LNCaP clone FGC (cell line): ENCODE measurements at regions not wholly inside any gene's neighbourhood (a gene's known extent, or its start where the extent isn't known, plus 50 kb on each side); places are given as distances from the start of the nearest gene placed in this dataset.

Experiments used
- DNase-seq: peaks from one replicate; pipeline ENCODE4 v3.0.0-alpha.2; 2011; ENCODE audit warnings: low read depth
- H3K4me3 ChIP-seq: 2 replicates; pipeline ENCODE4 v1.5.1; 2011; ENCODE audit warnings: mild to moderate bottlenecking, low read depth, low read length, control low read depth
- CTCF ChIP-seq: IDR thresholded peaks from 2 replicates; pipeline ENCODE4 v1.5.1; 2012; ENCODE audit warnings: mild to moderate bottlenecking; ENCODE audit not compliant: control insufficient read depth, insufficient read depth; ENCODE audit errors: extremely low read depth

DNA sequence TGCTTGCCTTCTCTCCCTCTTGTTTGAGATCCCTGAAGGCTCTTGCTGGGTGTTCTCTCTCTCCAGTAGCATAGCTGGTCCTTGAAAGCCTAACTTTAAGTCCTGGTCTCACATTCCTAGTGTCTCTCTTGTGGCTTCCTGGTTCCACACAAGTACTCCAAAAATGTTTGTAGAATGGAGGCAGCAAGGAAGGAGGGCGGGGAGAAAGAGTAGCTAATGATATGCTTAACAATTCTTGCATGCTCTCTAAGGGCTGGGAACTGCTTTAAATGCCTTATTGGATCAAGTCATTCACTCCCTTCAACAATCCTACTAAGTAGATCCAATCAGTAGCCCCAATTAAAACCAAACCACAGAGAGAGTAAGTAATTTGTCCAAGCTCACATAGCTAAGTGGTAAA lies 357.3 kb downstream of the KLF5 start:
- TF ChIP-seq CTCF = no peak
- H3K4me3 ChIP-seq = no peak overlapping the region
- no peak for DNase-seq

- DNase-seq = no peak
- no peak overlapping the region for H3K4me3 ChIP-seq
- no peak for TF ChIP-seq CTCF
Measured at GRCh38 chr13:73413656-73414055, 354.9 kb downstream of the KLF5 start.

- TF ChIP-seq CTCF = no peak
- no peak for DNase-seq
- no peak overlapping the region for H3K4me3 ChIP-seq
Measured at GRCh38 chr13:73412933-73413332, 354.1 kb downstream of the KLF5 start.

DNA sequence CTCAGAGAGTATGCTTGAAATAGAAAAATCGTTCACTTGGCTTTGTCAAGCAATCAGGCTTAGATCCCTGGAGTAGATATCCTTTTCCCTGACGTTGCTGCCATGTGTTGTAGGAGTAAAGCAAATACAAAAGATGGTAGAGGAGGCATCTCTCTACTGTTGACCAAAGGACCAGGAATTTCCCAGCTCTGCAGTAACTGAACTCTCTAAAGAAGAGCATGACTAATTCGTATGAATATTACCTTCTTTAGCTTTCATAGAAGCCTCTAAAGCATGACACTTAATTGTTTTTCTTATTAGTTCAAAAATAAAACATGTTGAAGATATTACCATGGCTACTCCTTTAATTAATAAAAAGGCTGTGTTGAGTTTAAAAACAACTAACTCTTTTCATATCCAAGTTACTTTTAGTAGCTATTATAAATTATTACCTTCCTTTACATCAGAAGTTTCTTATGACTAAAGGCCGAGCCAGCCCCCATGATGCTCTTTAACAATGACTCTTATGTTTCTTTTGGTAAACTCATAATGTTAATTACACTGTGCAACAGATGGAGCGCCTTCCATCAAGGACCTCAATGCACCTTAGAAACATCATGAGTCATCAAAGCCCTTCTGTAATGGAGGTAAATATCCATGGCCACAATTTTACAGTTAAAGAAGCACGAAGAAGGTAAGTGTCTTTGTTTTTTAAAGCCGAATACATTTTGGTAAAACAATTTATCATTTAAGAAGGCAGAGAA lies 352.4 kb downstream of the KLF5 start:
- H3K4me3 ChIP-seq = no peak overlapping the region
- no peak for TF ChIP-seq CTCF
- DNase-seq = no peak

DNA sequence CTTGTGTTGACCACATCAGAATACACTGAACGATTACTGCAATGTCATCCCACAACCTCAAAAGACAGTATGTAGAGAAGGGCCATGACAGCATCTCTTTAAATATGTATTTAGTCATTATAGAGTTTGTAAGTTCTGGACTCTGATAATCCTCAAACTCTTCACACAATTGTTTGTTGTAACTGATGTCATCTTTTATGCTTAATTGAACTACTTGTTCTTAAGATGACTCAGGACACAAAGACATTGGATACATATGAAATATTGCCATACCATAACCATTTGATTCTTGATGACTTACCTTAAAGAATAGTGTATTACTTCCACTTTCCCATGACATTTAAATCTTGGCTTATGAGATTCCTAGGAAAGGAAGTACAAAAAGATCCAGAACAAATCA lies 347.6 kb downstream of the KLF5 start:
- DNase-seq = no peak
- no peak for TF ChIP-seq CTCF
- no peak overlapping the region for H3K4me3 ChIP-seq

DNA sequence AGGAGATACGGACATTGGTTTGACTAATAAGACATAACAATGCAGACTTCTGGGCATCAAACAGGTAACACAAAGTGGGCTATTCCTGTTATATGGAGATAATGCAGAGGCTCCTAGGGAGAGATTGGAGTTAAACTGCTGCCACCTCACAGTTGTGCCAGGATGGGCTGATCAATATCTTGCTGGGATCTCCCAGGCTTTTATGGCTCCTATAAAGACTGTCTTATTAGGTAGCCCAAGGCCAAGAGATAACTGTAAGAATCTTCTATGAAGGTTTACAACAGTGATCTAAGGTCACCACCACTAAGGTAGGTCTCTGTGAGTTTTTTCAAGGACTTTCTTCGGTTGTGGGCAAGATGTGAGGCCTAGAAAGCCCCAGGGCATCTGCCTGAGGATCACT lies 345.8 kb downstream of the KLF5 start:
- DNase-seq = no peak
- no peak for TF ChIP-seq CTCF
- no peak overlapping the region for H3K4me3 ChIP-seq

- no peak overlapping the region for H3K4me3 ChIP-seq
- no peak for DNase-seq
- no peak for TF ChIP-seq CTCF
Measured at GRCh38 chr13:73403355-73404120, 344.7 kb downstream of the KLF5 start.
